NCI-H2196 treated with DMSO at 0.1 percent for 48 hours (cell line): ENCODE measurements at regions not wholly inside any gene's neighbourhood (a gene's known extent, or its start where the extent isn't known, plus 50 kb on each side); places are given as distances from the start of the nearest gene placed in this dataset.

Experiments used
- DNase-seq: peaks from one replicate; lab custom pipeline; 2025; ENCODE audit not compliant: unreplicated experiment; lab: John Stamatoyannopoulos, UW

DNA sequence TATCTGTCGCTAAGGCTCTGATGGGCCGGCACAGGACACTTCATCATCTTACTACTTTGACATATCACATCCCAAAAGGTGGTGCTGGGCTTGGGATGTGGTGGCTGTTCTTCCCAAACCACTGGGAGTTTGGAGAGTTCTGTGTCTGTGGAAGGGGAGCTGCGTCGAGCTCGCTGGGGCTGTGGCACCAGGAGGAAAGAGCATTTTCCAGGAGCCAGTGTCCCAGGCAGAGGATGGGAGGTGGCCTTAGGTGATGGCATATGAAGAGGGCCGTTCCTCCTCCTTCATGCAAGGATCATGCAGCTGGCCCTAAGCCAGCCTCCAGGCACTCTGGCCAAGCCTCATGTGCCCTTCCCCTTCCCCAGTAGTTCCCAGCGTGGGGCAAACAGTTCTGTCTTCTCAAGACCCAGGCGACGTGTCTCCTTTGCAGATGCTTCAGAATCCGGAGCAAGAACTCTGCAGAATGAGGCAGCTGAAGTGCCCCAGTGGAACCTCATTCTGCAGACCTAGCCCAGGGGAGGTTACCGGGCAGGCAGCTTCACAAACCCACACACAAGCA lies 89.4 kb upstream of the TNRC6C start:
- no peak for DNase-seq

DNA sequence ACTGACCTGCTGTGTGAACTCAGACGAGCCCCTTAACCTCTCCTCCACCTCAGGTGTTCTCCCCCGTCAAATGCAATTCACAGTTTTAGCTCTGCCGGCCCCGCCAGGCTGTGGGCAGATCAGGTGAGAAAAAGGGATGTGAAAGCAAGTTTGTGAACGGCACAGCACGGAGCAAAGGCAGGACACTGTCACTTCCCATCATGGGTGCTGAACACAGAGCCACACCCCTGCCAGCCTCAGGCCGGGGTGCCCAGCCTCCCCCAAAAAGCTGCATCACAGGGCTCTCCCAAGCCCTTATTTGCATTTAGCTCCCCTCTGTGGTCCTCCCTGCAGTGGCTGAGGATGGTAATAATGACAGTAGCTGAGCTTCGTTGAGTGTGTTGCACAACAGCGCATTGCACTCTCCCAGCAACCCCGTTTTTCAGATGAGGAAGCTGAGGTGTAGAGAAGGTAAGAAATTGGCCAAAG lies 88.8 kb upstream of the TNRC6C start:
- DNase-seq, result no peak

DNA sequence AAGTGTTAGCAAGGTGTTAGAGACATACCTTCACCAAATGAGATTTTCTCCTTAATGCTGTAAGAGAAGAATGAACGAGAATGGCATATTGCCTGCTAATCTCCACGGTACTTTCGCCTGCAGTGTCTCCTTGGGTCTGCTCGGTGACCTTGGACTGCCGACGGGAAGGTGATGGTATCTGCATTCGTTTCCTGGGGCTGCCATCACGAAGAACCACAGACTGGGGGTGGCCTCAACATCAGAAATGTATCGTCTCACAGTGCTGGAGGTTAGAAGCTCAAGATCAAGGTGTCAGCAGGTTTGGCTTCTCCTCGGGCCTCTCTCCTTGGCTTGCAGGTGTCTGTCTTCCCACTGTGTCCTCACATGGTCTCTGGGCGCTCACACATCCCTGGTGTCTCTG lies 86.3 kb upstream of the TNRC6C start:
- DNase-seq, result no peak

DNA sequence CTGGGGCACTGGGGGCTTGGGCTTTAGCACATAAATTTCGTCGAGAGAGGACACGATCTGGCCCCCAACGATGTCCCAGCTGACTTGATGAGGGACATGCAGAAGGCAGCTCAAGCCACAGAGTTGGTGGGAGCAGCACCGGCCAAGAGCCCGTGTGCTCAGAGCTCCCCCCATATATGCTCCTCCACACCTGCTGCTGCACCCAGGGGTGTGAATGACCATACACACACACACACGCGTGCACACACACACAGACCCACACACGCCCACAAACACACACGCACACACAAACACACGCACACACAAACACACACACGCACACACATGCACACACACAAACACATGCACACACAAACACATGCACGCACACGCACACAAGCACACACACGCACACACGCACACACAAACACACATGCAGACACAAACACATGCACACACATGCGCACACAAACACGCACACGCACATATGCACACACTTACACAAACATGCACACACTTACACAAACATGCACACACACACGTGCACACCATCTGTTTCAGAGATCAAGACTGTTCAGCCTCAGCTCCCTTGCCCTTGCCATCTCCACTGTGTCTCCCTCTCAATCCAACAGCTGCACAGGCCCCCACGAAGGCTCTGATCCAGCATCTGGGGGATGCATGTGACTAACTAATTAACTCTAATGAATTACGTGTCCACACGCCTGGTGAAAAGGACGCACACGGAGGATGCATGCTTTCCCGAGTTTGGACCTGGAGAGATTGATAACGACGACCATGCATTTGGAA lies 85.6 kb upstream of the TNRC6C start:
- DNase-seq, result no peak

DNA sequence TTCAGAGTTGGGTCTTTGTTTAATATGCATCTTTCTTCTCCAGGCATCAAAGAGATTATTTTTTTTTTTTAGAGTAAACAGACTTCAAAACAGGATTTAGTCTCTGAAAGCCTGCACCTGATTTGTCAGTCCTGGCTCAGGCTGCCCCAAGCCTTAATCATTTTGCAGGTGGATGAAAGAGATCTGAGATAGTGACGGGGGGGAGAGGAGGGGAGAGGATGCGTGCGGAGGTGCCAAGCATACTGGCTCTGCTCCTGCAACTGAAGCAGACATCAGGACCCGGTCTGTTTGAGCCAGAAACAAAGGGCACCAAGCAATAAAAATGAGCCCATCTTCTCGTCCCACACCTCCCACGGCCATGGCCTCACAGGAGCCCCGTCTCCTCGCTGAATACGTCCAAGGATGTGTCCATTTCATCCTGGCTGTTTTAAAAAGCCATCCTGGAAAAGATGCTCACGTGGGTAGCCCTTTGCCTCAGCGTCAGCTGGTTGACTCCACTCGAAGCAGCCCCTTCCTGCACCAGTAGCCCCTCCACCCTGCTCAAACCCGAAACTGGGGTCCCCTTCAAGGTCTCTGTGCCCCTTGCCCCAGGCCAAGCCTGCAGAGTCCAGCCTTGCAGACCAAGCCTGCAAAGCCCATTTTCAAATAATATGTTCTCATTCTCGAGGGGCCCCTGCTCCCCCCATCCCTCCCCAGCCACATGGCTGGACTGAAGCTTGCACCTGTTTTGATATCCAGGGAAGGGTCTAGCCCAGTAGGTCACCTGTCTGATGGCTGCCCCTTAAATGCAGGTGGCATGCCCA lies 84.8 kb upstream of the TNRC6C start:
- no peak for DNase-seq

DNA sequence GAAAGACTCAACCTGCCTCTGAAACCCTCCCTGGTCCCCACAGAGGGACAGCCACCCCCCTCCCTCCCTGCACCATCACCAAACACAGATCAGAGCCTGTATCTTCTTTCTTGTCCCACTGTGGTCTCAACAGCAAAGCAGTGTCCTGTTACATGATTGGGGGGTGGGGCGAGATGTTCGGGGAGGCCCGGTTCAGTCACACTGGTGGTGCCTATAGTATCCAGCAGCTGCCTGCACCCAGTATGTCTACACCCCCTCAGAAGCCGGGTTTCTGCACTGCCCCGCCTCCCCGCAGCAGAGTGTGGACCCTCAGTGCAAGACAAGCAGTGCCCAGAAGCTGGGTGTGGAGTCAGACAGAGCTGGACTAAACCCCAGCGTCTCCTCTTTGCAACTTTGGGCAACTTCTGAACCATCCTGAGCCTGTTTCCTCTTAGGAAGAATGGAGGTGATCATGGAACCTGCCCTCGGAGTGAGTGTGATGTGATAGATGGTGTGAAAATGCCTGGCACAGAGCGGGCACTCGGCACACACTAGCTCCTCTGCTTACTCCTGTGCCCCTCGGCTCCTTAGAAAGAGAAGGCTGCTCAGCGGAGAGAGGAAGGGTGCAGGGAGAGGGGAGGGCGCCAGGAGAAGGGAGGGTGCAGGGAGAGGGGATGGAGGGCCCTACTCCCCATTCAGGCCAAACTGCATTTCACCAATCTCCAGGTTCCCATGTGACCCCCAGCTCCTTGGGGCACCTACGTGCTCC lies 84.0 kb upstream of the TNRC6C start:
- DNase-seq, result no peak

DNA sequence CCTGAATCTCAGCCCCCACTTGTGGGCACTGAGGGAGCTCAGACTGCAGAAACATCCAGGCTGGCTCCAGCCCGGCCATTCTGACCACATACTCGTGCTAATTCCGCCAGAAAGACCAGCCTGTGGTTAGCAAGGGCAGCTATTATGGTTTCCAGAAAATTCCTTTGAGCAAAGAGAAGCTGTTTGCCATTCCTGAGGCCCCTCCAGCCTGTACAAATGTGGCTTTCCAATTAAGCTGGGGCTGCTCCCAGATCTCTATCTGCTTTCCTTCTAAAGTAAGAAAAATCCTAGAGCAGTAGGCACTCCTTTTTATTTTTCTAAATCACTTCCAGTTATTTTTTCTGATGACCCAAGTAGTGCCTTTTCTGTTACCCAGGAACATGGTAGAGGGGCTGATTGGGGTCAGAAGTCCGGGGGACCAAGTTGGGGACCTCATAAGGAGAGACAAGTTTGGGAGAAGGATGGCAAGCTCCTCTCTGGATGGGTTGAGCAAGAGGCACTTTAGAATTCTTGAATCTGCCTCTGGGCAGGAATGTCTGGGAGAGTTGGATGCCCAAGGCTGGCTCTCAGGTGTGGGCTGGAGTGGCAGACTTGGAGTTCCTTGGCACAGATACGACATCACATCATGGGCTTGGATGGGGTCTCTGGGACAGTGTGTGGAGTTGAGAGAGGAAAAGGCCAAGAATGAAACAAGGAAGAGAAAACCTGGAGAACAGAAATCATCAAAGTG lies 83.3 kb upstream of the TNRC6C start:
- no peak for DNase-seq

DNA sequence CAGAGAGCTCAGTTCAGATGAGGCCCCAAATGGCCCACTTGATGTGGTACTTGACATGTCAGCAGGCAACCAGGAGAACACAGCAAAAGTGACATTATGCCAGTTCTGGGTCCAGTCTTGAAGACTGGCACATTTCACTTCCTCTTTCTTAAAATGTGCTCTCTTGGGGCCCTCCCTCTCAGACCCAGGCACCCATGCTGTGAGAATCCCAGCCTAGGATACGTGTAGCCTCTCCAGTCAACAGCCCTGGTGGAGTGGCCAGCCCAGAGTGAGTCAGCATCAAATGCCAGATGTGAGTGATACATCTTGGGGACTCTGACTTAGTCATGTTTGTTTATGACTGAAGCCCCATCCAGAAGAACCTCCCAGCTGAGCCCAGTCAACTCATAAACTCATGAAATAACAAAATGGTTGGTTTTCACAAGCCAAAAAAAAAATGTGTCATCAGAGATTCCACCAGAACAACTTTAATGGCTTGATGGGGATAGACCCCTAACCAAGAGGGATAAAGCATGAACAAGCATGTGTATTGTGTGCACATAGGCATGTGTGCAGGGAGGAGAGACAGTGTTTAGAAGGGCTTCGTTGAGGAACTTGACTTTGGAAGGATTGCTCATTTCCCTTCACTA lies 82.5 kb upstream of the TNRC6C start:
- no peak for DNase-seq

DNA sequence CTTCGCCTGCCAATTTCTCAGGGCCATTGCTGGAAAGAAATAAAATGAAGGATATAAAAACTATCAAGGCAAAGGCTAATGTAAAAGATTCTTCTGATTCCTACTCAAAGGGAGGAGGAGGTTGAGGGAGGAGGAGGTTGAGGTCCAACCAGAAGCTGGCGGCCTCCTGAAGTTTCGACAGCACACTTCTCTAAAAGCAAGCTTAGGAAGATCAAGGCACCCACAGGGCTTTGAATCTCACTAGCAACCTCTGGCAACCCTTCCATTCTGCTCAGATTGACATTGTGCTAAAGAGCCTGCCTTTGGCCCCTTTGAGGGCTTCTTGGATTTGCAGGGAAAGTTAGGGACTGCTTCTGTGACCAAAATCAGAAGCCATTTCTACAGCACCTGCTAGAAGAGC lies 81.5 kb upstream of the TNRC6C start:
- no peak for DNase-seq

DNA sequence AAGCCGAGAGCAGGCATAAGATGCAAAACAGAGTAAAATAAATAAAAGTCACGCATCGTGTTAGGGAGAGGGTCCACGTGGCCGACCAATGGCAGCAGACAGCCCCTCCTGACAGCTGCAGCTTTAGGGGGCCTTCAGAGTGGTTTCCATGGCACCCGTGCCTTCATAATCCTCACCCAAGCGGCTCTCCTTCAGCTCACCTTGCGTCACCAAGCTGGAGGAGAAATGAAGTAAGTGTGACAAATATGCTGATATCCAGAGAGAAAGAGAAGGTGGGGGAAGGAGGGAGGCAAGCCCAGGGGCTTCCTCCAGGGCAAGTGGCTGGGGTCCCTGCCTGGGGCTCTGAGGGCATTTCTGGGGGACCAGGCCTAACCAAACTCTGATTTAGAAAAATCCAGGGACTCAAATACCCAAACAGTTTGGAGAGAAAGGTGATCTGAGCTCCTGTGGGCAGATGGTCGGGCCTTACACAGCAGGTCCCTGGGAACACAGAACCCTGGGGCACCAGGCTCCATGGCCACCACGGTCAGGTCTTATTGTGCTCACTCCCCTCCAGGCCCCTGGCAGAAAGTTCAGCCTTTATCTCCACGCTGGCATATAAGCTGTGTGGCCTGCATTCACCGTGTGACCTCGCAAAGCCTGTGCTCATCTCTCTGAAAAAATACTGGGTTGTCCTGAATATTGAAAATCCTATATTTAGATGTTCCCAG lies 80.7 kb upstream of the TNRC6C start:
- DNase-seq, result no peak

DNA sequence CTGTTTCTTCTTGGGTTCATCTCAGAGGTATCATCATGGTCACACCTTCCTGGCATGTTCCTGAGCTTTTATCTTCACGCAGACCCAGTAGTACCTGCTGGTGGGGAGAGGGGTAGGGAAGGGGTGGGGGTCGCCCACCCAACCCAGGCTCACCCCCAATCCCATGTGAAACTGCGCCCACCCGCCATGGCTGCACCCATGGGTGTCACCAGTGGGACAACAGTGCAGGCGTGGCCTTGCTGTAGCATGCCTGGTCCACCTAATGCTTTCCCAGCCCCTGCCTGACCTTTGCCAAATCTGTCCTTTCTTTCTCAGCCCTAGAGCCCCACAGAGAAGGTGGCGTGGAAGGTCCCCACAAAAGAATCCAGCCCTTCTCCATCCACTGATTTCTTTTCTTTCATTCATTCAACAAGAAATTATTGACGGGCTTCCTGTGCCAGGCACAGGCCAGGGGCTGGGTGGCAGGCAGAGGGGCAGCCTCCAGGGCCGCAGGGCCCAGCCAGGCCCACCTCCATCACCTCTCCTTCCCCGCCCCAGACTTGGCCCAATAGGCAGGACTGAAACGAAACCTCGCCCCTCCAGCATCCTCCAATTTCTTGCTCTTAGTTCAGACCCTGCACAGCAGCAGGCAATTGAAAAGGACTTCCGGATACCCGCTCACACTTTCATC lies 79.1 kb upstream of the TNRC6C start:
- DNase-seq, result no peak

DNA sequence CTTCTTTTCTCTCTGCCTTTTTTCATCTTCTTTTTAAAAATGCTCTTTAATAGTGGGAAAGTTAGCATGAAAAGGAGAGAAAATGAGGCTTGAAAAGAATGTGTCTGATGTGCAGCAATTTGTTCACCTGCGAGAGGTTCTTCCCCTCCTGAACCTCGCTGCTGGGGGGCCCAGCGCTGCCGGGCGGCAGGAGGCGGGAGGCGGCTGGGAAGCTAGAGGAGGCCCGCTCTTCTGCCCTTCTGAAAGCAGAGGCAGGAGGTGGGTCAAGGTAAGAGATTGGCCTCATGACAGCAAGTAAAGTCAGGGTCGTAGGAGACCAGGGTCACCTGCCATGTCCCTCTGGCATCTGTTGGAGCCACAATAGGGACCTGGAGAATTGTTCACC lies 78.6 kb upstream of the TNRC6C start:
- DNase-seq, result no peak

DNA sequence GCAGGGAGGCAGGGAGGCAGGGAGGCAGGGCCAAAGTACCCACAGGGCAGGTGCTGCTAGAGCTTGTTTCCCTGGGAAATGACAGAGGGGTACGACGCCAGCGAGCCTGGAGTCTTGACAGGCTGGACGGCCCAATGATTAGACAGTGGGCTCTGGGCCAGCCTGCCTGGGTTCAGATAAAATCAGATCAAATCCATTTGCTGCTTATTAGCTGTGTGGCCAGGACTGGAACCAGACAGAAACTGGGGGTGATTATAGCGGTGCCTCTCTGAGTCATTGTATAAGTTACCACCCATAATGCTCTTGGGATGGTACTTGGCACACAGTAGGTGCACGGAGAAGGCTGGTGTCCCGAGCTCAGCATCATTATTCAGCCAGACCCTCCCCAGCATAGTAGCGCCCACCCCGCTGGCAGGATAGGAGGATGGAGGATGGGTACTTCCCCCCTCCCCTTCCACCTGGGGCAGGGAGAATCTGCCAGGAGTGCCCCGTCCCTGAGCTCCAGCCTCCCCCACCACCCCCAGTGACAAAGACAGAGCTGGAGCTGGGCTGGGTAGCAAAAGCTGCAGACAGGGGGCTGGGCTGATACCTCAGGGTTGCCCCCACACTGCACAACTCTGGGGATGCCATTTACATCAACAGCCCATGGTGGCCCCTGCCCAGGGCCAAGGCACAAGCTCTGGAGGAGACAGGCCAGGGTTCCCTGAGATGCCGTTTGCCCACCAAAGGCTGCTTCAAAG lies 77.6 kb upstream of the TNRC6C start:
- no peak for DNase-seq

DNA sequence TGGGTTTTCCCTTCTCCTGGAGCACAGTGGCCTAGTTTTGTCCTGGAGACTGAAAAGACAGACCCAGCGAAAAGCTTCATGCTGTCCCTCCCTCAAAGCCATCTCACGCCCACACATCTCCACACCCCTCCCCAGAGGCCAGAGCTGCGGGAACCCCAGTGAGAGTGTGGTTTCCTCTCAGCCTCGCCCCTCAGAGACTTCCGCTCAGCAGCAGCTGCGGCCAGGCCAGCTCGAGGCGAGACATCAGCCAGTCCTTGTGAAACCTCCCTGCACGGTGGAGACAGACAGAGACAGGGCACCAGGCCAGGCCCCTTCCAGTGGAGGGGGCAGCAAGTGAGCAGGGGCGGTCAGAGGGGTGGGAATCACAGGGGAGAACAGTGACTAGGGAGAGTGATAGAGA lies 77.0 kb upstream of the TNRC6C start:
- DNase-seq, result no peak

DNA sequence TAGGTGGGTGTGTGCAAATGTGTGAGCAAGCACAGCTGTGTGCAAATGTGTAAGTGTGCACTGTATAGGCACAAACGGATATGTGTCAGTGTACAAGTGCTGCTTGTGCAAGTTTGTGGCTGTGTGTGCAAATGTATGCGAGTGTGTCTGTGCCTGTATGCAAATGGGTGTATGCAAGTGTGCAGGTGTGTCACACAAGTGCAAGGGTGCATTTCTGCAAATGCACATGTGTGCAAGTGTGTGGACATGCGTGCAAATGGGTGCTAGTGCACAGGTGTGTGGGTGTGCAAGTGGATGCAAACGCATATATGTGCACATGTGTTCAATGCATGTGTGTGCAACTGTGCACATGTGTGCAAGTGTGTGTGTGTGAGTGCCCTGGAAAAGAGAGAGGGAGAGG lies 76.5 kb upstream of the TNRC6C start:
- DNase-seq, result no peak

DNA sequence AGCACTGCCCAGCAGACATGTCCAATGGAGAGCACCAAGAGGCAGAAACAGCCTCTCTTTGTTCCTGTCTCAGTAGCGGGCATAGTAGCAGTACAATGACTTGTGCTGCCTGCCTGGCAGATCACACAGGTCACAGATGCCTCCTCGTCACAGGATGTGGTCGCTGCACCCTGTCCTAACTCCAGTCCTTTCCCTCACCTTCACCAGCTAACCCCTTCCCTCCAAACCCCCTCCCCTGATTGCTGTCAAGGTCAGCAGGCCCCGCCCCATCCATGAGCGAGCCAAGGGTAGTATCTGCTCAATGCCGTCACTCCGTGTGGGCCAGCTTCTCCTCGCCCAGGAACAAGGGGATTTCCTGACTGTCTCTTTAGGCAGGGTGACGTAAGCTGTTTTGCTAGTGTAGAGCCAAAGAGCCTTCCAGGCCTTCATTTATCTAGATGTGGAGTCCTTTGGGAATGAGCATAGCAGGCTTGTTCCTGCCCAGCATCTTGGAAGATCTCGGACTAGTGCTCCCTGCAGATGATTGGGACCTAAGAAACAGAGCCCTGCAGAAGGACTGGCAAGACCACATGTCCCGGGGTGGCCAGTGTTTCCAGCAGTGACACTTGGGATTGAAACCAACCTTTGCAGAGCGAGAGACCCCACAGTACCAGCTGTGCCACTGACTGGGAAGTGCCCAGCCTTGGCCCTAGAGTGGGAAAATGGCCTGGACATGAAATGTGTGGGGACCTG lies 75.9 kb upstream of the TNRC6C start:
- DNase-seq, result no peak

DNA sequence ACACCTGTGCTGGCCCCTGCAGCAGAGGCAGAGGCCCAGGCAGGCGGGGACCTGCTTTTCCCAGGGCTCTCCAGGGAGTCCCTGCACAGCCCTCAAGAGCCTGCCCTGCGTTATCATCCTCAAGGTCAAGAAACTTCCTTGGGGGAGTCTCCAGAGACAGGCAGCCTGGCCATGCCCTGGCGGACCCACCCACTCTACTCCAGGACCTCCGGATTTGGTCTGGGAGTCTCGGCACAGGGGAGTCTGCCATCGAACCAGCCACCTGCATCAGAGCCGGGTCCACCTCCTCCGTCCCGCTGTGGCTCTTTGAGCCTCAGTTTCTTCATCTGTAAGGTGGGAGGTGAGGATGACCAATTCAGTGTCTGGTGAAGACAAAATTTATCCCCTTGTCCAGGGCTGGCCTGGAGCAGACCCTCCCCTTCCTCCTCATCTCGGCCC lies 75.3 kb upstream of the TNRC6C start:
- DNase-seq, result no peak

DNA sequence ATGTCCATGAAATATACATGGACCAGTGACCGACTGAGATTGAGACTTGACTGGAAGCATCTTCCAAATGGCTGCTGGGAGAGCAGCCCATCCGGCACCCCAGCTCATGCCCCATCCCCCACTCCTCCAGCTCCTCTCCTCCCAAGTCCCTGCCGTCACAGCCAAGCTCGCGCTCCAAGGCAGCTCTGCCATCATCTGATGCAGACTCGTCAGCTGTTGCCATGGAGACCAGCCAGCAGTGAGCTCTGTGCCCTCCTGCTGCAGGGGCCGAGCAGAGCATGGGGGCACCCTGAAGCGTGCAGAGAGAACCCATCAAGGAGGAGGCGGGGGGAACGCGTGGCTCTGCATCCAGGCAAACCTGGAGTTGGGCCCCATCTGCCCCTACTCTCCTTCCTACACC lies 74.5 kb upstream of the TNRC6C start:
- peak; percentile 45 for DNase-seq
